Transverse colon (tissue), 3 donors: ENCODE measurements at regions not wholly inside any gene's neighbourhood (a gene's known extent, or its start where the extent isn't known, plus 50 kb on each side); places are given as distances from the start of the nearest gene placed in this dataset.

Experiments
- CTCF ChIP-seq, 5 experiments: fragments of 200-600 bp in 3 of 5; fragments of 450-650 bp in 2 of 5; sonication (generic) in 3 of 5; IDR thresholded peaks; 1 replicate in 2 of 5; 2 replicates in 3 of 5; pipeline ENCODE4 v1.5.1; 2016 to 2017; ENCODE audit warnings: antibody characterized with exemption in 5 of 5, inconsistent platforms in 3 of 5, mild to moderate bottlenecking in 2 of 5, moderate library complexity in 1 of 5
- EP300 ChIP-seq: sonication (generic); formaldehyde crosslinking; IDR thresholded peaks from one replicate; pipeline ENCODE4 v1.6.1; 2017; ENCODE audit warnings: antibody characterized with exemption, low read depth
- POLR2A ChIP-seq: fragments of 450-650 bp; IDR thresholded peaks from one replicate; pipeline ENCODE4 v1.6.1; 2016; ENCODE audit warnings: antibody characterized with exemption, mild to moderate bottlenecking, moderate library complexity

GRCh38 chr2:107235491-107236254 is 349.7 kb upstream of the ST6GAL2 start:
- no peak for TF ChIP-seq CTCF (IDR thresholded peaks at IDR 0.05)
- TF ChIP-seq POLR2A, result no peak
- TF ChIP-seq EP300, result no peak
